HG02798 (cell line): ENCODE measurements at regions not wholly inside any gene's neighbourhood (a gene's known extent, or its start where the extent isn't known, plus 50 kb on each side); places are given as distances from the start of the nearest gene placed in this dataset.

Experiments used
- ATAC-seq: cut with Tn5 transposase; IDR thresholded peaks from one replicate; pipeline ENCODE4 v1.9.1; 2021; ENCODE audit warnings: mild to moderate bottlenecking; ENCODE audit not compliant: unreplicated experiment, poor library complexity

- ATAC-seq: peak; percentile 78
These were observed 147.6 kb upstream of the CAMK1G start for GRCh38 chr1:209435654-209436566.

- ATAC-seq: no peak
These were observed 143.7 kb upstream of the CAMK1G start for GRCh38 chr1:209439828-209440227.

- ATAC-seq: no peak
These were observed 140.1 kb upstream of the CAMK1G start for GRCh38 chr1:209443361-209443931.

GRCh38 chr1:209443975-209444651 lies 139.4 kb upstream of the CAMK1G start:
- no peak for ATAC-seq

GRCh38 chr1:209444961-209445360 lies 138.6 kb upstream of the CAMK1G start:
- no peak for ATAC-seq

- no peak for ATAC-seq
These were observed 137.9 kb upstream of the CAMK1G start for GRCh38 chr1:209445576-209445975.

- ATAC-seq: no peak
These were observed 137.2 kb upstream of the CAMK1G start for GRCh38 chr1:209446356-209446755.

GRCh38 chr1:209454340-209454994 lies 129.0 kb upstream of the CAMK1G start:
- ATAC-seq: no peak

- no peak for ATAC-seq
These were observed 128.4 kb upstream of the CAMK1G start for GRCh38 chr1:209455145-209455544.

GRCh38 chr1:209455661-209456358 lies 127.7 kb upstream of the CAMK1G start:
- no peak for ATAC-seq

GRCh38 chr1:209456878-209457277 lies 126.6 kb upstream of the CAMK1G start:
- ATAC-seq: no peak

GRCh38 chr1:209457401-209458125 lies 126.0 kb upstream of the CAMK1G start:
- ATAC-seq: no peak

GRCh38 chr1:209458921-209459320 lies 124.6 kb upstream of the CAMK1G start:
- ATAC-seq: no peak

GRCh38 chr1:209461168-209461567 lies 122.3 kb upstream of the CAMK1G start:
- no peak for ATAC-seq

GRCh38 chr1:209462433-209462832 lies 121.1 kb upstream of the CAMK1G start:
- ATAC-seq: no peak

- ATAC-seq: no peak
These were observed 120.1 kb upstream of the CAMK1G start for GRCh38 chr1:209463441-209463840.

- no peak for ATAC-seq
These were observed 110.5 kb upstream of the CAMK1G start for GRCh38 chr1:209473025-209473424.

- no peak for ATAC-seq
These were observed 103.2 kb upstream of the CAMK1G start for GRCh38 chr1:209480345-209480744.

- no peak for ATAC-seq
These were observed 99.8 kb upstream of the CAMK1G start for GRCh38 chr1:209483691-209484090.
